Ishikawa (cell line): ENCODE measurements at regions not wholly inside any gene's neighbourhood (a gene's known extent, or its start where the extent isn't known, plus 50 kb on each side); places are given as distances from the start of the nearest gene placed in this dataset.

Experiments
- CREB1 ChIP-seq: IDR thresholded peaks from 2 replicates; pipeline ENCODE4 v1.6.1; 2012; ENCODE audit warnings: low read depth
- EGR1 ChIP-seq: IDR thresholded peaks from 2 replicates; pipeline ENCODE4 v1.6.1; 2012
- EP300 ChIP-seq: IDR thresholded peaks from 2 replicates; pipeline ENCODE4 v1.6.1; 2012; ENCODE audit warnings: borderline replicate concordance
- NFIC ChIP-seq: IDR thresholded peaks from 2 replicates; pipeline ENCODE4 v1.6.1; 2012
- TCF12 ChIP-seq: IDR thresholded peaks from 2 replicates; pipeline ENCODE4 v1.6.1; 2012; ENCODE audit warnings: low read depth
- TEAD4 ChIP-seq: IDR thresholded peaks from 2 replicates; pipeline ENCODE4 v1.6.1; 2012
- YY1 ChIP-seq: IDR thresholded peaks from 2 replicates; pipeline ENCODE4 v1.6.1; 2012; ENCODE audit warnings: low read depth
- TF ChIP-seq, protein P1 (sequence below): IDR thresholded peaks from 2 replicates; pipeline ENCODE4 v1.6.1; 2012
- TF ChIP-seq, protein P2 (sequence below): IDR thresholded peaks from 2 replicates; pipeline ENCODE4 v1.6.1; 2012; ENCODE audit warnings: low read depth, mild to moderate bottlenecking
- TF ChIP-seq, protein P3 (sequence below): IDR thresholded peaks from 2 replicates; pipeline ENCODE4 v1.6.1; 2012

DNA sequence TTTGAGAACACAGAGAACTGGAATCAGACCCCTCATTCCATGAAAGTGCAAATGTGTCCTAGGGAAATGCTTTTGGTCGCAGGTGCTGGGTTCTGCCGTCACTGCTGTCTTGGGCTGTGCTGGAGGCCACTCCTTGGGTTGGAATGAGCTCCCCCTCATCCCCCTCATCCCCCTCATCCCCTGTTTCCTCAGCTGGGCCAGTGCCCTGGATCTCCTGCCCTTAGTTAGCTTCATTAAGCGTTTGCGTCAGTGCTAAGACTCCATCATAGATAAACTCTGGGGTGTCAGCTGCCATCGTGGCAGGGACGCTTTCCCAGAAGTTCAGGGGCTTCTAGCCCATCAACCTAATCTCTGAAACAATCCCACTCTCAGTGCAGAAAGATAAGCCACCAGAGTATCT, 97.1 kb upstream of the ZNF516 start:
- TF ChIP-seq, protein P1, sequence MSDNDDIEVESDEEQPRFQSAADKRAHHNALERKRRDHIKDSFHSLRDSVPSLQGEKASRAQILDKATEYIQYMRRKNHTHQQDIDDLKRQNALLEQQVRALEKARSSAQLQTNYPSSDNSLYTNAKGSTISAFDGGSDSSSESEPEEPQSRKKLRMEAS: no peak
- TF ChIP-seq, protein P2, sequence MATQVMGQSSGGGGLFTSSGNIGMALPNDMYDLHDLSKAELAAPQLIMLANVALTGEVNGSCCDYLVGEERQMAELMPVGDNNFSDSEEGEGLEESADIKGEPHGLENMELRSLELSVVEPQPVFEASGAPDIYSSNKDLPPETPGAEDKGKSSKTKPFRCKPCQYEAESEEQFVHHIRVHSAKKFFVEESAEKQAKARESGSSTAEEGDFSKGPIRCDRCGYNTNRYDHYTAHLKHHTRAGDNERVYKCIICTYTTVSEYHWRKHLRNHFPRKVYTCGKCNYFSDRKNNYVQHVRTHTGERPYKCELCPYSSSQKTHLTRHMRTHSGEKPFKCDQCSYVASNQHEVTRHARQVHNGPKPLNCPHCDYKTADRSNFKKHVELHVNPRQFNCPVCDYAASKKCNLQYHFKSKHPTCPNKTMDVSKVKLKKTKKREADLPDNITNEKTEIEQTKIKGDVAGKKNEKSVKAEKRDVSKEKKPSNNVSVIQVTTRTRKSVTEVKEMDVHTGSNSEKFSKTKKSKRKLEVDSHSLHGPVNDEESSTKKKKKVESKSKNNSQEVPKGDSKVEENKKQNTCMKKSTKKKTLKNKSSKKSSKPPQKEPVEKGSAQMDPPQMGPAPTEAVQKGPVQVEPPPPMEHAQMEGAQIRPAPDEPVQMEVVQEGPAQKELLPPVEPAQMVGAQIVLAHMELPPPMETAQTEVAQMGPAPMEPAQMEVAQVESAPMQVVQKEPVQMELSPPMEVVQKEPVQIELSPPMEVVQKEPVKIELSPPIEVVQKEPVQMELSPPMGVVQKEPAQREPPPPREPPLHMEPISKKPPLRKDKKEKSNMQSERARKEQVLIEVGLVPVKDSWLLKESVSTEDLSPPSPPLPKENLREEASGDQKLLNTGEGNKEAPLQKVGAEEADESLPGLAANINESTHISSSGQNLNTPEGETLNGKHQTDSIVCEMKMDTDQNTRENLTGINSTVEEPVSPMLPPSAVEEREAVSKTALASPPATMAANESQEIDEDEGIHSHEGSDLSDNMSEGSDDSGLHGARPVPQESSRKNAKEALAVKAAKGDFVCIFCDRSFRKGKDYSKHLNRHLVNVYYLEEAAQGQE: no peak
- TF ChIP-seq TEAD4 (no peak), CREB1 (no peak), YY1 (no peak), EGR1 (no peak), EP300 (no peak), TCF12 (no peak), NFIC (no peak)
- TF ChIP-seq, protein P3, sequence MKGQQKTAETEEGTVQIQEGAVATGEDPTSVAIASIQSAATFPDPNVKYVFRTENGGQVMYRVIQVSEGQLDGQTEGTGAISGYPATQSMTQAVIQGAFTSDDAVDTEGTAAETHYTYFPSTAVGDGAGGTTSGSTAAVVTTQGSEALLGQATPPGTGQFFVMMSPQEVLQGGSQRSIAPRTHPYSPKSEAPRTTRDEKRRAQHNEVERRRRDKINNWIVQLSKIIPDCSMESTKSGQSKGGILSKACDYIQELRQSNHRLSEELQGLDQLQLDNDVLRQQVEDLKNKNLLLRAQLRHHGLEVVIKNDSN: no peak
